ENCODE measurements at regions not wholly inside any gene's neighbourhood (a gene's known extent, or its start where the extent isn't known, plus 50 kb on each side); places are given as distances from the start of the nearest gene placed in this dataset.

DNA sequence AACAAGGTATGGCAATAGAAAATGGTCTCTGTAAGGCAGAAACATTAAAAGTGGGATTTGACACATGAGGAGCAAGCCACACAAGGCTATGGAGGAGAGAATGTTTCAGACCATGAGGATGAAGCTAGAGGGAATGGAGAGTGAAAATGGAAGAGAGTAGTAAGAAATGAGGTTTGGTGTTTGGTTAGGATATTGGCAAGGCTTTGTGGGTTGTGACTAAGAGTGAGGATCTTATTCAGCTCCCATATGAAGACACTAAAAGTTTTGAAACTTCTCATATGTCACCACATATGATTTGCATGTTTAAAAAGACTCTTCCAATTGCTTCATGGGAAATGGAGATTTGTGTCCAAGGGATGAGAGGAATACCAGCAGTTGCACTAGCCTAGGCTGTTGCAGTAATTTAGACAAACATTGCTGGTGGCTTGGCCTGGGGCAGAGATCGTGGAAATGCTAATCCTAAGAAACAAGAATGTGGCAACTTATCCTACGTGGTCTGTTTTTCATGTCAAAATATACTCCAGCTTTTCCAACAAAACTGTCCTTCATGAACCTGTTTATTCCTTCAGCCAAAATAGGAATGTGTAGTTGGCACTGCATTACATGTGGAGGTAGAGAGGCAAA is 749.0 kb downstream of the PDCD6IP start:
- no peaks in the 10 kb centered on the region for H3K27me3 ChIP-seq (ENCODE audit: control insufficient read depth, insufficient read depth, low read length, poor library complexity, severe bottlenecking)
- H3K36me3 ChIP-seq (ENCODE audit: control insufficient read depth, insufficient read depth, low read length): no peaks in the 10 kb centered on the region
- 90 to 95% methylated on average over 2 of the region's 2 CpGs for WGBS, 2 experiments
- no peaks in the 10 kb centered on the region for H3K9me3 ChIP-seq (ENCODE audit: control insufficient read depth, low read length)
- no peak overlapping the region for H3K4me3 ChIP-seq (ENCODE audit: insufficient read depth, low read depth, low read length)
- no peak overlapping the region for H3K27ac ChIP-seq (ENCODE audit: insufficient read depth, low read depth, low read length, poor library complexity, severe bottlenecking)
- no peaks in the 10 kb centered on the region for H3K4me1 ChIP-seq (ENCODE audit: control insufficient read depth, insufficient read depth, low read length)

DNA sequence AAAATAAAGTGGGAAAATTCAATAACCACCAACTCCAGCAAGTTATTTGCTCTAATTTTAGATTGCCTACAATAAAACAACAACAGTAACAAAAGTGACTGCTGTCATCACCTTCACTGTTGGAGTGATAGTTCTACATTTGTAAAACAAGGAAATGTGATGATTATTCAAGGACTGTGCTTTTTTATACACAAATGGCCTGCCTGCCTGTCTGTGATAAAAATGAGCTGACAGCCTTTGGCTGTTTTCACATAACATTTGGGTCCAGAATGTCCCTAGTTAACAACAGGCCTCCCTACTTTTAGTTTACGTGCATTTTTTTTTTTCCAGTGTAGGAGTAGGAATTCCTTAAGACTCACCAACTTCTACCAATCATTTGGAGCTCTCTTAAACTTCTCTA is 768.8 kb downstream of the PDCD6IP start:
- no peak overlapping the region for H3K27ac ChIP-seq (ENCODE audit: insufficient read depth, low read depth, low read length, poor library complexity, severe bottlenecking)
- H3K9me3 ChIP-seq (ENCODE audit: control insufficient read depth, low read length): no peaks in the 10 kb centered on the region
- no peak overlapping the region for H3K4me3 ChIP-seq (ENCODE audit: insufficient read depth, low read depth, low read length)
- H3K4me1 ChIP-seq (ENCODE audit: control insufficient read depth, insufficient read depth, low read length): no peaks in the 10 kb centered on the region
- no peaks in the 10 kb centered on the region for H3K36me3 ChIP-seq (ENCODE audit: control insufficient read depth, insufficient read depth, low read length)
- H3K27me3 ChIP-seq (ENCODE audit: control insufficient read depth, insufficient read depth, low read length, poor library complexity, severe bottlenecking): no peaks in the 10 kb centered on the region
- 93% methylated on average over 1 of the region's 1 CpG; no CpG with 5 or more reads in 1 of the 2 experiments for WGBS, 2 experiments

DNA sequence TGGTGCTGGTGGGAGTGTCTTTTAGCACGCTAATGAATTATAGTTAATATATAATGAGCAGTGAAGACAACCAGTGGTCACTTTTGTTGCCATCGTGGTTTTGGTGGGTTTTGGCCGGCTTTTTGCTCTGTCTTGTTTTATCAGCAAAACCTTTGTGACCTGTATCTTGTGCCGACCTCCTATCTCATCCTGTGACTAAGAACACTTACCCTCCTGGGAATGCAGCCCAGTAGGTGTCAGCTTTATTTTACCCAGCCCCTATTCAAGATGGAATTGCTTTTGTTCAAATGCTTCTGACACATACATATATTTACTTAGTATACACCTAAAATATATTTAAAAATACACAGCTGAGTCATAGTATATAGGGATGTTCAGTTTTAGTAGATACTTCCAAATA is 770.3 kb downstream of the PDCD6IP start:
- WGBS, 2 experiments: 74 to 79% methylated on average over 4 of the region's 4 CpGs
- H3K27ac ChIP-seq (ENCODE audit: insufficient read depth, low read depth, low read length, poor library complexity, severe bottlenecking): no peak overlapping the region

DNA sequence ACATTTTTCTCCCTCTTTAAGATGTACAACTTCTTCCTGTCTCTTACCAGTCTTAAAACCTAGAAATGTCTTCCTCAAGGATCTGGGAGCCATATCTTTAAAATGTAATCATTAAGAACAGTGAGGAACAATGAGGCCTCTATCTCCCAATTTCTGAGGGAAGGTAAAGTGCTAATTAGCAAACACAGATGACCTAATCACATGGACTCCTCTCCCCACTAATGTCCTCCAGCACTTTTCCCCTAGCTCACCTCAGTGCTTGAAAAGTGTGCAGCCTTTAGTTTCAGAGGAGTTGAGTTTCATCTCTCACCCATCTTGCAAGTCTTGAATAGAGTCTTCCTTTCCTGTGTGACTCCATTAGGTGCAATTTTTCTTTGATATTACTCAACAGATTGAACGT is 771.0 kb downstream of the PDCD6IP start:
- H3K27me3 ChIP-seq (ENCODE audit: control insufficient read depth, insufficient read depth, low read length, poor library complexity, severe bottlenecking): no peaks in the 10 kb centered on the region
- H3K36me3 ChIP-seq (ENCODE audit: control insufficient read depth, insufficient read depth, low read length): no peaks in the 10 kb centered on the region
- no peaks in the 10 kb centered on the region for H3K4me1 ChIP-seq (ENCODE audit: control insufficient read depth, insufficient read depth, low read length)
- WGBS, 2 experiments: no CpG with 5 or more reads among the region's 1 CpG
- no peaks in the 10 kb centered on the region for H3K9me3 ChIP-seq (ENCODE audit: control insufficient read depth, low read length)
- H3K4me3 ChIP-seq (ENCODE audit: insufficient read depth, low read depth, low read length): no peak overlapping the region
- H3K27ac ChIP-seq (ENCODE audit: insufficient read depth, low read depth, low read length, poor library complexity, severe bottlenecking): no peak overlapping the region

More for the DNA sequence above, 770.3 kb downstream of the PDCD6IP start:
- Histone ChIP-seq H3K4me3 (ENCODE audit: insufficient read depth, low read depth, low read length) (no peak overlapping the region), H3K36me3 (ENCODE audit: control insufficient read depth, insufficient read depth, low read length) (no peaks in the 10 kb centered on the region), H3K27me3 (ENCODE audit: control insufficient read depth, insufficient read depth, low read length, poor library complexity, severe bottlenecking) (no peaks in the 10 kb centered on the region), H3K9me3 (ENCODE audit: control insufficient read depth, low read length) (no peaks in the 10 kb centered on the region), H3K4me1 (ENCODE audit: control insufficient read depth, insufficient read depth, low read length) (no peaks in the 10 kb centered on the region)

DNA sequence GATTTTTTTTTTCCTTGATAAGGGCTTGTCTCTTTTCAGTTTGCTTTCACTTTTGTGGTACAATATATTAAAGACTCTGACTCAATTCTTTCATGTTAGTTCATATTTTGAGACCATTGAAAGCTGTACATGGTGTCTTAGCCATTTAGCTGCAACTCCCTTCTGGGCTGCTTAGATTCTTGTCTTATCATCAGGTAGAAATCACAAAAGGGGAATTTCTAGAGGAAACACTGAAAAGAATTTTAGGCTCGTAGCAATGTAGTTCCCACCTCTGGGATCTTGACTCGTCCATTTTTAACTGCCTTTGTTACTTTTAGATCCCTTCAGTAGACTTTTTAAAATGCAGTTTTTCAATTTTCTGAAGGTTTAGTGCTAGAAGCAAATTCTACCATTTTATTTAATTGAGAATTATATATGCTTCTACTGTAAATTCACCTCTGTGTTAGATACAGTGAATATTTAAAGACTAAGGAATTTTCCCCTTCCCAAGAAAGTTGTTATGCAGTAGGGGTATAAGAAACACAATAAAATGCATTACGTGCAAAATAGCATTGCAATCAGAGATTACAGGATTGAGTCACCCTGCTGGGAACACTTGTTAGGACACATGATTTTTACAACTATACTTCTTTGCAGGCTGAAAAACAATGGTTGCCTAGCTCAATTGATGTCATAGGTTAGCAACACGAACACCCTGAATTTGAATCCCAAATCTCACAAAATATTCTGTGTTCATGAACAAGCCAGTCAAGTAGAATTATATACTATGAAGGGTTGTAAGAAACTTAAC is 772.7 kb downstream of the PDCD6IP start:
- 88 to 94% methylated on average over 4 of the region's 4 CpGs for WGBS, 2 experiments
- Histone ChIP-seq H3K36me3 (ENCODE audit: control insufficient read depth, insufficient read depth, low read length) (no peaks in the 10 kb centered on the region), H3K4me3 (ENCODE audit: insufficient read depth, low read depth, low read length) (no peak overlapping the region), H3K9me3 (ENCODE audit: control insufficient read depth, low read length) (no peaks in the 10 kb centered on the region), H3K4me1 (ENCODE audit: control insufficient read depth, insufficient read depth, low read length) (no peaks in the 10 kb centered on the region), H3K27me3 (ENCODE audit: control insufficient read depth, insufficient read depth, low read length, poor library complexity, severe bottlenecking) (no peaks in the 10 kb centered on the region), H3K27ac (ENCODE audit: insufficient read depth, low read depth, low read length, poor library complexity, severe bottlenecking) (no peak overlapping the region)

DNA sequence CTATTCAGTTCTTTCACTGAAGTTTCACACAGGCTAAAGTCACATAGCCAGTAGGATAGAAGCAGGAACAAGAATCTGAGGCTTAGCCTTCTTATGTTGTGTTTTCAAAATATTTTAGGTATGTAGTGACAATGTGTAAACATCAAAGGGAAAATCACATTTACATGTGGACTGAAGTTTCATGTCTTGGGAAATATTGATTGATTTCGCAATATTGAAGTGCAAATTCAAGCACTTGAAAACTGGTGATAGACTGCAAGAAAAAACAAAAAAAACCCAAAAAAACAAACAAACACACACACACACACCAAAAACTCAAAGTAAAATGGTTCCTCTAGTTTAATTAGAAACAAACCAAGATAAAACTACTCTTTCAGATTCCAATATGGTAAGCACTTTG is 773.3 kb downstream of the PDCD6IP start:
- Histone ChIP-seq H3K27ac (ENCODE audit: insufficient read depth, low read depth, low read length, poor library complexity, severe bottlenecking) (no peak overlapping the region), H3K36me3 (ENCODE audit: control insufficient read depth, insufficient read depth, low read length) (no peaks in the 10 kb centered on the region), H3K4me3 (ENCODE audit: insufficient read depth, low read depth, low read length) (no peak overlapping the region), H3K4me1 (ENCODE audit: control insufficient read depth, insufficient read depth, low read length) (no peaks in the 10 kb centered on the region), H3K27me3 (ENCODE audit: control insufficient read depth, insufficient read depth, low read length, poor library complexity, severe bottlenecking) (no peaks in the 10 kb centered on the region), H3K9me3 (ENCODE audit: control insufficient read depth, low read length) (no peaks in the 10 kb centered on the region)
- 86 to 100% methylated on average over 1 of the region's 1 CpG for WGBS, 2 experiments

DNA sequence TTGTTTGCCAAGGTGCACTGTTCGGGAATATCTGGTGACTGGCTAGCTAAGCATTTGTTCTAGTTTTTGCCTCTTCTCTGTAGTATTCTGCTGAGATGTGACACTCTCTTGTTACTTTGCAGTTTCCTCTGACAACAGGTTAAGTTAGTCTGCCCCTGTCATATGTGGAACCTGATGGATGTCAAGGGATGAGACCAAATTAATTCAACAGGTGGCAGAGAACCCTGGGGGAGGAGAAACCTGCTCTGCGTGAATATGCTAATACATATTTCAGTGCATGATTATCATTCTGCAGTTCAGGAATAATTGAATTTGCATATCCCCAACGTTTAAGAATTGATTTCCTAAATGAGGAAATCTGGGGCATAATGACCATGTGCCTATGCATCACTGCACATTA is 777.3 kb downstream of the PDCD6IP start:
- Histone ChIP-seq H3K27me3 (ENCODE audit: control insufficient read depth, insufficient read depth, low read length, poor library complexity, severe bottlenecking) (no peaks in the 10 kb centered on the region), H3K27ac (ENCODE audit: insufficient read depth, low read depth, low read length, poor library complexity, severe bottlenecking) (no peak overlapping the region), H3K36me3 (ENCODE audit: control insufficient read depth, insufficient read depth, low read length) (no peaks in the 10 kb centered on the region), H3K4me1 (ENCODE audit: control insufficient read depth, insufficient read depth, low read length) (no peaks in the 10 kb centered on the region), H3K4me3 (ENCODE audit: insufficient read depth, low read depth, low read length) (no peak overlapping the region), H3K9me3 (ENCODE audit: control insufficient read depth, low read length) (no peaks in the 10 kb centered on the region)
- WGBS, 2 experiments: 81 to 84% methylated on average over 3 of the region's 3 CpGs

DNA sequence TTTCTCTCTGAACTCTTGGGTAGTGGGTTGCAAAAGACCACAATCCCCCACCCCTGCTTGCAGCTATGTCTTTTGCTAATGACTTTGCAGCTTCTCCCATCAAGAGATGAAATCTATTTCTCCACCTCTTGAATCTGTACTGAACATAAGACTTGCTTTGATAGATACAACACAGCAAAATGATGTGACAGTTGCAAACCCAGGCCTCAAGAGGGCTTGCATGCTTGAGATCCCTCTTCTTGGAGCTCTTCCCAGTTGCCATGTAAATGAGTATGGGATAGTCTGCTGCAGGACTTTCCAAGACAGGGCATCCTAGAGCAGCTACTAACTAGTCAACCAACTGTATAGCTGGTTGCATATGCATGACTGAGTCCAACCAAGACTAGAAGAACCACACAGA is 783.6 kb downstream of the PDCD6IP start:
- Histone ChIP-seq H3K4me1 (ENCODE audit: control insufficient read depth, insufficient read depth, low read length) (no peaks in the 10 kb centered on the region), H3K4me3 (ENCODE audit: insufficient read depth, low read depth, low read length) (no peak overlapping the region), H3K27me3 (ENCODE audit: control insufficient read depth, insufficient read depth, low read length, poor library complexity, severe bottlenecking) (no peaks in the 10 kb centered on the region), H3K27ac (ENCODE audit: insufficient read depth, low read depth, low read length, poor library complexity, severe bottlenecking) (no peak overlapping the region), H3K9me3 (ENCODE audit: control insufficient read depth, low read length) (no peaks in the 10 kb centered on the region), H3K36me3 (ENCODE audit: control insufficient read depth, insufficient read depth, low read length) (no peaks in the 10 kb centered on the region)

DNA sequence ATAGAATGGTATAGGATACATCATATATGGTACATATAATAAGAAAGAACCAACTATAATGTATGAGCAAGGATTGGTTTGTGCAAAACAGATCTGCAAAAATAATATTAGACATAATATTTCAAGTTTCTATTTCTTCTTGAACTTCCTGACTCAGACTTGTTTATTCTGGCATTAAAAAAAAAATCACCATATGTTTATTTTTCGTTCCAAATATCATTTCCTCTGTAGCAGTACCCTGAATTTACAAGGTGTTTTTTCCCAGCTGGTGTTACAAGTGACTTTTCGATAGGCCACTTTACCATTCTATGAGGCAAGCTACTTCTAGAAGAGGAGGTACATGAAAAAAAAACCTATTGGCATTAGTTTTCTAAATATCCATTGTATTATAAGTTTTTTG is 785.0 kb downstream of the PDCD6IP start:
- no peak overlapping the region for H3K4me3 ChIP-seq (ENCODE audit: insufficient read depth, low read depth, low read length)
- 76 to 98% methylated on average over 2 of the region's 2 CpGs for WGBS, 2 experiments
- no peaks in the 10 kb centered on the region for H3K27me3 ChIP-seq (ENCODE audit: control insufficient read depth, insufficient read depth, low read length, poor library complexity, severe bottlenecking)
- no peak overlapping the region for H3K27ac ChIP-seq (ENCODE audit: insufficient read depth, low read depth, low read length, poor library complexity, severe bottlenecking)
- no peaks in the 10 kb centered on the region for H3K36me3 ChIP-seq (ENCODE audit: control insufficient read depth, insufficient read depth, low read length)
- no peaks in the 10 kb centered on the region for H3K9me3 ChIP-seq (ENCODE audit: control insufficient read depth, low read length)
- no peaks in the 10 kb centered on the region for H3K4me1 ChIP-seq (ENCODE audit: control insufficient read depth, insufficient read depth, low read length)

DNA sequence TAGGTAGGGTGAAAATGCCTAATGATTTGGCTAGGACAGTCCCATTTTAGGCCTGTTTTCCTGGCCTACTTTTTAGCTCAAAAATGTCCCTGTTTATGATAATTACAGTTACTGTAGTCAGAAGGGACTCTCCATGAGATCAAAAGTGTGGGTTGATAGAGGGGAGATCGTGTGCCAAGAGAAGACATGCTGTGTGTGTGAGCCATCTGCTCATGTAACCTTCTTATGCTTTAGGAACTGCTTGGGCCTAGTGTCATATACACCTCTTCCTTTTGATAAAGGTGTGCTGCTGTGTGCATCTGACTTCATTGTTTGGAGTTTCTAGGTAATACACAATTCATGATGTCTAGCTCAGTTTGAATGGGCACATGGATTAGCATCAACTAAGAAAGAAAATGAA is 786.5 kb downstream of the PDCD6IP start:
- H3K27me3 ChIP-seq (ENCODE audit: control insufficient read depth, insufficient read depth, low read length, poor library complexity, severe bottlenecking): no peaks in the 10 kb centered on the region
- no peak overlapping the region for H3K27ac ChIP-seq (ENCODE audit: insufficient read depth, low read depth, low read length, poor library complexity, severe bottlenecking)
- no peaks in the 10 kb centered on the region for H3K4me1 ChIP-seq (ENCODE audit: control insufficient read depth, insufficient read depth, low read length)
- H3K9me3 ChIP-seq (ENCODE audit: control insufficient read depth, low read length): no peaks in the 10 kb centered on the region
- no peak overlapping the region for H3K4me3 ChIP-seq (ENCODE audit: insufficient read depth, low read depth, low read length)
- H3K36me3 ChIP-seq (ENCODE audit: control insufficient read depth, insufficient read depth, low read length): no peaks in the 10 kb centered on the region
- 84 to 94% methylated on average over 1 of the region's 1 CpG for WGBS, 2 experiments

Measured in ectodermal cell (in vitro differentiated cells).